Panc1 (cell line): ENCODE measurements at regions not wholly inside any gene's neighbourhood (a gene's known extent, or its start where the extent isn't known, plus 50 kb on each side); places are given as distances from the start of the nearest gene placed in this dataset.

ENCODE experiments used
- ATAC-seq: fragments of 200-7000 bp; cut with Tn5 transposase; 2 replicates; pipeline ENCODE4 v1.9.1; 2020; ENCODE audit warnings: mild to moderate bottlenecking, moderate library complexity
- BruUV-seq: library from RNA; stranded (reverse); fragments of 400-500 nt; replicated peaks from 2 replicates; lab custom pipeline; 2021; lab: Mats Ljungman, UMichigan
- CTCF ChIA-PET: fragments of 300-600 bp; sonication (Branson Sonifier 250); formaldehyde crosslinking; loops from one replicate; lab custom pipeline; 2022; ENCODE audit warnings: antibody characterized with exemption; lab: Charles Lee
- POLR2A ChIA-PET: fragments of 300-600 bp; sonication (Branson Sonifier 250); formaldehyde crosslinking; loops from one replicate; lab custom pipeline; 2022; ENCODE audit warnings: antibody characterized with exemption; lab: Charles Lee
- DNase-seq: peaks from one replicate; pipeline ENCODE4 v3.0.0-alpha.2; 2010; ENCODE audit warnings: low read depth, low spot score
- H3K27ac ChIP-seq: 2 replicates; pipeline ENCODE4 v1.5.1; 2011; ENCODE audit warnings: mild to moderate bottlenecking, low read length, inconsistent platforms
- H3K27me3 ChIP-seq: fragments of 200-500 bp; sonication (Bioruptor generic); 2 replicates; pipeline ENCODE4 v1.6.0; 2014; ENCODE audit warnings: low read length, inconsistent platforms; ENCODE audit not compliant: control insufficient read depth, insufficient read depth
- H3K36me3 ChIP-seq: fragments of 200-500 bp; sonication (Bioruptor generic); 2 replicates; pipeline ENCODE4 v1.5.1; 2014; ENCODE audit warnings: inconsistent platforms, mild to moderate bottlenecking, low read length, moderate library complexity; ENCODE audit not compliant: control insufficient read depth, insufficient read depth
- H3K4me1 ChIP-seq: 2 replicates; pipeline ENCODE4 v1.5.1; 2011; ENCODE audit warnings: inconsistent platforms, mild to moderate bottlenecking, low read length, moderate library complexity; ENCODE audit not compliant: control insufficient read depth, insufficient read depth
- H3K4me3 ChIP-seq, 2 experiments: 2 replicates each; pipeline ENCODE4 v1.5.1; 2011 to 2012; ENCODE audit warnings: low read depth in 2 of 2, low read length in 2 of 2, mild to moderate bottlenecking in 2 of 2, inconsistent platforms in 1 of 2, moderate library complexity in 1 of 2
- H3K9me3 ChIP-seq: fragments of 200-500 bp; sonication (Bioruptor generic); 2 replicates; pipeline ENCODE4 v1.5.1; 2014; ENCODE audit warnings: low read depth, mild to moderate bottlenecking, inconsistent platforms, low read length, moderate library complexity; ENCODE audit not compliant: control insufficient read depth, insufficient read depth
- POLR2AphosphoS5 ChIP-seq: IDR thresholded peaks from 2 replicates; pipeline ENCODE4 v1.6.1; 2012; ENCODE audit warnings: mild to moderate bottlenecking, low read depth, low read length, moderate library complexity
- SIN3A ChIP-seq: IDR thresholded peaks from 2 replicates; pipeline ENCODE4 v1.6.1; 2012; ENCODE audit warnings: low read depth, mild to moderate bottlenecking, low read length, moderate library complexity, borderline replicate concordance; ENCODE audit not compliant: insufficient read depth
- TCF7L2 ChIP-seq: IDR thresholded peaks from 2 replicates; pipeline ENCODE4 v1.6.1; 2011; ENCODE audit warnings: mild to moderate bottlenecking, low read depth, low read length, inconsistent platforms
- in situ Hi-C: cut with HindIII; loops from 2 replicates; pipeline ENCODE4 v1.10.0; 2016; ENCODE audit warnings: low sequenced_read_pairs, low pct_unique_long_range_greater_than_20kb
- intact Hi-C: fragments of 100-400 bp; cut with micrococcal nuclease; formaldehyde crosslinking; loops from one replicate; pipeline ENCODE4 v1.10.0; 2022; ENCODE audit not compliant: unreplicated experiment
- TF ChIP-seq, protein P1 (sequence below), 2 experiments: IDR thresholded peaks; 2 replicates each; pipeline ENCODE4 v1.6.1; 2011 to 2012; ENCODE audit warnings: low read depth in 2 of 2, control low read depth in 1 of 2, low read length in 1 of 2, mild to moderate bottlenecking in 1 of 2, moderate library complexity in 1 of 2; ENCODE audit not compliant: insufficient read depth in 1 of 2
- TF ChIP-seq, protein P2 (sequence below): fragments of 450-650 bp; IDR thresholded peaks from 2 replicates; pipeline ENCODE4 v1.5.1; 2017; ENCODE audit warnings: mild to moderate bottlenecking

DNA sequence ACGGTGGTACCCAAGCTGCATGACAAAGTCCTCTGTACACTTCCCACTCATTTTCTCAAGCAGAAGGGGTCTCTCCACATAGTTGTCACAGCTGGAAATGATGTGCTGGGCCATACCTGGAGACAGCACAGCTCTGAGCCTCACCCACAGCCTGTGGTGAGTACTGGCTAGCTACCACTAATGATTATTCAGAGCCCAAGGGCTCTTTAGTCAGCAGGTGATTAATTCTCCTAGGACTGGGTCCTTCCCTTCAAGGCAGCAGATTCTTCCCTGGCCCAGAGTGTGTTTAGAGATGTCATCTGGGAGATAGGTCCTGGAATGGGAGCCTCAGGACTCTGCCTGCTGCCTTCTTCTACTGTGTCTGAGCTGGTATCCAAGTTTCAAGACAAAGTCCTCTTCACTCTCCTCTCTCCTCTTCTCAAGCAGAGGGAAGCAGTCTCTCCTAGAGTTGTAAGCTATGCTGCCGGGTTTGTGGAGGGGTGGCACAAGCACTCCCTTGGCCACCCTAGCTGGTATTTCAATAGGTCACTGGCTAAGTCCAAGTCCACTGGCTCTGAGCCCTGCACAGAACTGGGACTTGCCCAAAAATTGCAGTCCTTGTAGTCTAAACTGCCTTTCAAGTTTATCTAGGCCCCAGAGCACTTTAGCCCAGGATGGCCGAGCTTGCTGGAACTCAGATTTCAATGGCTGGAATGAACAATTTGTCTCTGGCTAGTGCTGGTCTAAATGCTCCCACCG is 49.8 kb upstream of the VGLL2 start:
- H3K27me3 ChIP-seq: no peaks in the 10 kb centered on the region
- CTCF ChIA-PET: no interaction called here
- intact Hi-C loops: no loop called here

More for the DNA sequence above, 49.8 kb upstream of the VGLL2 start:
- in situ Hi-C loops: no loop called here
- ATAC-seq (no peak), DNase-seq (no peak)
- H3K9me3 ChIP-seq: no peaks in the 10 kb centered on the region
- no TSS peak for BruUV-seq
- H3K4me1 ChIP-seq: no peaks in the 10 kb centered on the region
- H3K4me3 ChIP-seq: no peak overlapping the region
- no peaks in the 10 kb centered on the region for H3K36me3 ChIP-seq
- no peak for TF ChIP-seq POLR2AphosphoS5
- TF ChIP-seq, protein P1, sequence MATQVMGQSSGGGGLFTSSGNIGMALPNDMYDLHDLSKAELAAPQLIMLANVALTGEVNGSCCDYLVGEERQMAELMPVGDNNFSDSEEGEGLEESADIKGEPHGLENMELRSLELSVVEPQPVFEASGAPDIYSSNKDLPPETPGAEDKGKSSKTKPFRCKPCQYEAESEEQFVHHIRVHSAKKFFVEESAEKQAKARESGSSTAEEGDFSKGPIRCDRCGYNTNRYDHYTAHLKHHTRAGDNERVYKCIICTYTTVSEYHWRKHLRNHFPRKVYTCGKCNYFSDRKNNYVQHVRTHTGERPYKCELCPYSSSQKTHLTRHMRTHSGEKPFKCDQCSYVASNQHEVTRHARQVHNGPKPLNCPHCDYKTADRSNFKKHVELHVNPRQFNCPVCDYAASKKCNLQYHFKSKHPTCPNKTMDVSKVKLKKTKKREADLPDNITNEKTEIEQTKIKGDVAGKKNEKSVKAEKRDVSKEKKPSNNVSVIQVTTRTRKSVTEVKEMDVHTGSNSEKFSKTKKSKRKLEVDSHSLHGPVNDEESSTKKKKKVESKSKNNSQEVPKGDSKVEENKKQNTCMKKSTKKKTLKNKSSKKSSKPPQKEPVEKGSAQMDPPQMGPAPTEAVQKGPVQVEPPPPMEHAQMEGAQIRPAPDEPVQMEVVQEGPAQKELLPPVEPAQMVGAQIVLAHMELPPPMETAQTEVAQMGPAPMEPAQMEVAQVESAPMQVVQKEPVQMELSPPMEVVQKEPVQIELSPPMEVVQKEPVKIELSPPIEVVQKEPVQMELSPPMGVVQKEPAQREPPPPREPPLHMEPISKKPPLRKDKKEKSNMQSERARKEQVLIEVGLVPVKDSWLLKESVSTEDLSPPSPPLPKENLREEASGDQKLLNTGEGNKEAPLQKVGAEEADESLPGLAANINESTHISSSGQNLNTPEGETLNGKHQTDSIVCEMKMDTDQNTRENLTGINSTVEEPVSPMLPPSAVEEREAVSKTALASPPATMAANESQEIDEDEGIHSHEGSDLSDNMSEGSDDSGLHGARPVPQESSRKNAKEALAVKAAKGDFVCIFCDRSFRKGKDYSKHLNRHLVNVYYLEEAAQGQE (IDR thresholded peaks at IDR 0.05; ENCODE audit: insufficient read depth in 1 of 2, low read depth in 2 of 2, low read length in 1 of 2): no peak
- TF ChIP-seq, protein P2, sequence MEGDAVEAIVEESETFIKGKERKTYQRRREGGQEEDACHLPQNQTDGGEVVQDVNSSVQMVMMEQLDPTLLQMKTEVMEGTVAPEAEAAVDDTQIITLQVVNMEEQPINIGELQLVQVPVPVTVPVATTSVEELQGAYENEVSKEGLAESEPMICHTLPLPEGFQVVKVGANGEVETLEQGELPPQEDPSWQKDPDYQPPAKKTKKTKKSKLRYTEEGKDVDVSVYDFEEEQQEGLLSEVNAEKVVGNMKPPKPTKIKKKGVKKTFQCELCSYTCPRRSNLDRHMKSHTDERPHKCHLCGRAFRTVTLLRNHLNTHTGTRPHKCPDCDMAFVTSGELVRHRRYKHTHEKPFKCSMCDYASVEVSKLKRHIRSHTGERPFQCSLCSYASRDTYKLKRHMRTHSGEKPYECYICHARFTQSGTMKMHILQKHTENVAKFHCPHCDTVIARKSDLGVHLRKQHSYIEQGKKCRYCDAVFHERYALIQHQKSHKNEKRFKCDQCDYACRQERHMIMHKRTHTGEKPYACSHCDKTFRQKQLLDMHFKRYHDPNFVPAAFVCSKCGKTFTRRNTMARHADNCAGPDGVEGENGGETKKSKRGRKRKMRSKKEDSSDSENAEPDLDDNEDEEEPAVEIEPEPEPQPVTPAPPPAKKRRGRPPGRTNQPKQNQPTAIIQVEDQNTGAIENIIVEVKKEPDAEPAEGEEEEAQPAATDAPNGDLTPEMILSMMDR: no peak
- no peak for TF ChIP-seq TCF7L2
- no peak for TF ChIP-seq SIN3A
- POLR2A ChIA-PET: no interaction called here
- no peak overlapping the region for H3K27ac ChIP-seq
